B cell (primary cell): ENCODE measurements at regions not wholly inside any gene's neighbourhood (a gene's known extent, or its start where the extent isn't known, plus 50 kb on each side); places are given as distances from the start of the nearest gene placed in this dataset.

Source experiments
- ATAC-seq: fragments of 200-7000 bp; cut with Tn5 transposase; one replicate; pipeline ENCODE4 v1.10.0; 2021; ENCODE audit warnings: low read depth, mild to moderate bottlenecking, moderate number of reproducible peaks, moderate library complexity
- CTCF ChIA-PET: fragments of 350-600 bp; sonication (Branson Sonifier 250); formaldehyde crosslinking; loops from one replicate; lab custom pipeline; 2021; ENCODE audit warnings: antibody characterized with exemption, inconsistent platforms; lab: Charles Lee
- POLR2A ChIA-PET: fragments of 350-600 bp; sonication (Branson Sonifier 250); formaldehyde crosslinking; loops from one replicate; lab custom pipeline; 2021; ENCODE audit warnings: antibody characterized with exemption; lab: Charles Lee
- DNase-seq: peaks from one replicate; pipeline ENCODE4 v3.0.0; 2013
- H2AFZ ChIP-seq: 2 replicates; pipeline ENCODE4 v1.6.1; 2012; ENCODE audit warnings: mild to moderate bottlenecking, low read depth, low read length; ENCODE audit not compliant: insufficient read depth, poor library complexity, severe bottlenecking
- H3K27ac ChIP-seq, 2 donors: 1 replicate in 1 of 2; 2 replicates in 1 of 2; pipeline ENCODE4 v1.5.1; 2012 to 2013; ENCODE audit warnings: low read length in 2 of 2, mild to moderate bottlenecking in 2 of 2, moderate library complexity in 1 of 2
- H3K27me3 ChIP-seq, 4 experiments: fragments of 200-600 bp in 1 of 4; sonication (generic) in 1 of 4; replicated peaks in 1 of 4; 1 replicate in 2 of 4; 2 replicates in 2 of 4; pipeline versions ENCODE4 v1.6.1 to v1.7.0; 2013 to 2016; ENCODE audit warnings: low read length in 3 of 4, mild to moderate bottlenecking in 2 of 4, mixed read lengths in 1 of 4, moderate library complexity in 1 of 4; ENCODE audit not compliant: insufficient read depth in 4 of 4, control insufficient read depth in 3 of 4; ENCODE audit errors: control extremely low read depth in 1 of 4
- H3K36me3 ChIP-seq, 2 experiments: replicated peaks in 1 of 2; 1 replicate in 1 of 2; 2 replicates in 1 of 2; pipeline versions ENCODE4 v1.6.1 to v1.7.1; 2013; ENCODE audit warnings: low read length in 1 of 2; ENCODE audit not compliant: insufficient read depth in 2 of 2, control insufficient read depth in 1 of 2; ENCODE audit errors: control extremely low read depth in 1 of 2, extremely low read depth in 1 of 2
- H3K4me1 ChIP-seq, 2 donors: fragments of 200-600 bp in 1 of 2; sonication (generic) in 1 of 2; 1 replicate in 1 of 2; 2 replicates in 1 of 2; pipeline versions ENCODE4 v1.5.1 to v1.6.1; 2013 to 2017; ENCODE audit warnings: low read length in 2 of 2; ENCODE audit not compliant: control insufficient read depth in 2 of 2, insufficient read depth in 2 of 2
- H3K4me2 ChIP-seq: replicated peaks from 2 replicates; pipeline ENCODE3; 2012; ENCODE audit warnings: mild to moderate bottlenecking, low read depth, low read length; ENCODE audit not compliant: poor library complexity, severe bottlenecking
- H3K4me3 ChIP-seq, 5 experiments: fragments of 200-600 bp in 1 of 5; sonication (generic) in 1 of 5; 1 replicate in 3 of 5; 2 replicates in 2 of 5; pipeline versions ENCODE4 v1.5.1 to v1.7.0; 2011 to 2016; ENCODE audit warnings: low read length in 4 of 5, mild to moderate bottlenecking in 4 of 5, low read depth in 2 of 5, control low read depth in 1 of 5, moderate library complexity in 1 of 5; ENCODE audit not compliant: insufficient read depth in 1 of 5; ENCODE audit errors: control extremely low read depth in 1 of 5, extremely low read depth in 1 of 5
- H3K79me2 ChIP-seq: fragments of 200-600 bp; sonication (generic); one replicate; pipeline ENCODE4 v1.6.0; 2016; ENCODE audit warnings: low read length; ENCODE audit not compliant: control insufficient read depth, insufficient read depth
- H3K9ac ChIP-seq: fragments of 200-600 bp; sonication (generic); 2 replicates; pipeline ENCODE4 v1.6.1; 2017; ENCODE audit warnings: mild to moderate bottlenecking, low read length, moderate library complexity
- H3K9me3 ChIP-seq, 3 donors: one replicate each; pipeline versions ENCODE4 v1.6.1 to v1.7.1; 2013; ENCODE audit warnings: low read length in 2 of 3; ENCODE audit not compliant: control insufficient read depth in 2 of 3, insufficient read depth in 1 of 3; ENCODE audit errors: control extremely low read depth in 1 of 3
- H4K20me1 ChIP-seq: 2 replicates; pipeline ENCODE4 v1.6.0; 2012; ENCODE audit warnings: mild to moderate bottlenecking, low read length; ENCODE audit not compliant: insufficient read depth, control insufficient read depth, poor library complexity, severe bottlenecking
- H3K27ac Mint-ChIP-seq: one replicate; pipeline ENCODE4 v1.8.0; 2021; ENCODE audit warnings: mixed read lengths
- H3K27me3 Mint-ChIP-seq: one replicate; pipeline ENCODE4 v1.8.0; 2021; ENCODE audit warnings: mixed read lengths
- H3K4me1 Mint-ChIP-seq: one replicate; pipeline ENCODE4 v1.8.0; 2021; ENCODE audit warnings: mixed read lengths
- H3K4me3 Mint-ChIP-seq: one replicate; pipeline ENCODE4 v1.8.0; 2021; ENCODE audit warnings: mixed read lengths
- H3K9me3 Mint-ChIP-seq: one replicate; pipeline ENCODE4 v1.8.0; 2022; ENCODE audit warnings: mixed read lengths; ENCODE audit not compliant: insufficient read depth
- EZH2 ChIP-seq: IDR thresholded peaks from 2 replicates; pipeline ENCODE4 v1.6.1; 2012; ENCODE audit warnings: borderline replicate concordance, low read depth, mild to moderate bottlenecking, moderate library complexity, low read length; ENCODE audit not compliant: insufficient read depth, poor library complexity, severe bottlenecking
- WGBS: methylation state at CpG from one replicate; pipeline ENCODE4 v1.1.5; 2013; ENCODE audit warnings: missing lambda C conversion rate; ENCODE audit not compliant: insufficient coverage; 5-methylcytosine and 5-hydroxymethylcytosine counted together
- intact Hi-C: fragments of 100-400 bp; cut with micrococcal nuclease; formaldehyde crosslinking; loops from one replicate; pipeline ENCODE4 v1.10.0; 2022
- TF ChIP-seq, protein P1 (sequence below): fragments of 200-600 bp; IDR thresholded peaks from one replicate; pipeline ENCODE4 v1.8.0; 2022; ENCODE audit warnings: antibody characterized with exemption, mild to moderate bottlenecking

- H3K27me3 ChIP-seq, result no peaks in the 10 kb centered on the region
These were observed 1248.5 kb upstream of the LRRN3 start for GRCh38 chr7:109842386-109842785.

GRCh38 chr7:109844362-109844761 lies 1246.6 kb upstream of the LRRN3 start:
- Histone ChIP-seq H3K4me3 (no peak overlapping the region), H3K4me2 (no peak overlapping the region), H3K9ac (no peak overlapping the region), H3K4me1 (no peaks in the 10 kb centered on the region), H3K27me3 (no peaks in the 10 kb centered on the region), H3K9me3 (no peaks in the 10 kb centered on the region), H2AFZ (no peak overlapping the region), H4K20me1 (no peaks in the 10 kb centered on the region), H3K36me3 (no peaks in the 10 kb centered on the region), H3K79me2 (no peaks in the 10 kb centered on the region), H3K27ac (no peak overlapping the region)
- Mint-ChIP-seq H3K27me3 (no peaks in the 10 kb centered on the region), H3K27ac (no peak overlapping the region), H3K9me3 (no peaks in the 10 kb centered on the region), H3K4me1 (no peaks in the 10 kb centered on the region), H3K4me3 (no peak overlapping the region)
- DNase-seq (no peak), ATAC-seq (no peak)
- TF ChIP-seq EZH2, result no peak
- TF ChIP-seq, protein P1, sequence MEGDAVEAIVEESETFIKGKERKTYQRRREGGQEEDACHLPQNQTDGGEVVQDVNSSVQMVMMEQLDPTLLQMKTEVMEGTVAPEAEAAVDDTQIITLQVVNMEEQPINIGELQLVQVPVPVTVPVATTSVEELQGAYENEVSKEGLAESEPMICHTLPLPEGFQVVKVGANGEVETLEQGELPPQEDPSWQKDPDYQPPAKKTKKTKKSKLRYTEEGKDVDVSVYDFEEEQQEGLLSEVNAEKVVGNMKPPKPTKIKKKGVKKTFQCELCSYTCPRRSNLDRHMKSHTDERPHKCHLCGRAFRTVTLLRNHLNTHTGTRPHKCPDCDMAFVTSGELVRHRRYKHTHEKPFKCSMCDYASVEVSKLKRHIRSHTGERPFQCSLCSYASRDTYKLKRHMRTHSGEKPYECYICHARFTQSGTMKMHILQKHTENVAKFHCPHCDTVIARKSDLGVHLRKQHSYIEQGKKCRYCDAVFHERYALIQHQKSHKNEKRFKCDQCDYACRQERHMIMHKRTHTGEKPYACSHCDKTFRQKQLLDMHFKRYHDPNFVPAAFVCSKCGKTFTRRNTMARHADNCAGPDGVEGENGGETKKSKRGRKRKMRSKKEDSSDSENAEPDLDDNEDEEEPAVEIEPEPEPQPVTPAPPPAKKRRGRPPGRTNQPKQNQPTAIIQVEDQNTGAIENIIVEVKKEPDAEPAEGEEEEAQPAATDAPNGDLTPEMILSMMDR, result no peak
- CTCF ChIA-PET, result no interaction called here
- POLR2A ChIA-PET, result no interaction called here
- intact Hi-C loops, result loop anchor here (5.0 to 10.0 kb wide), 3 partner anchors 1250 to 1893 kb away; partner anchors contain the start of gene LRRN3

More at GRCh38 chr7:109842386-109842785, 1248.5 kb upstream of the LRRN3 start:
- intact Hi-C loops, result loop anchor here (5.0 to 10.0 kb wide), 3 partner anchors 1252 to 1895 kb away; partner anchors contain the start of gene LRRN3
- Histone ChIP-seq H3K4me2 (no peak overlapping the region), H3K9me3 (no peaks in the 10 kb centered on the region), H3K9ac (no peak overlapping the region), H2AFZ (no peak overlapping the region), H4K20me1 (no peaks in the 10 kb centered on the region), H3K79me2 (no peaks in the 10 kb centered on the region), H3K4me1 (no peaks in the 10 kb centered on the region), H3K27ac (no peak overlapping the region), H3K4me3 (no peak overlapping the region), H3K36me3 (no peaks in the 10 kb centered on the region)
- DNase-seq (no peak), ATAC-seq (no peak)
- Mint-ChIP-seq H3K27me3 (no peaks in the 10 kb centered on the region), H3K27ac (no peak overlapping the region), H3K9me3 (no peaks in the 10 kb centered on the region), H3K4me3 (no peak overlapping the region), H3K4me1 (no peaks in the 10 kb centered on the region)
- ChIA-PET POLR2A (no interaction called here), CTCF (no interaction called here)
- 100% methylated on average over 1 of the region's 4 CpGs for WGBS
- TF ChIP-seq, protein P1, result no peak
- TF ChIP-seq EZH2, result no peak
